ENCODE measurements at regions not wholly inside any gene's neighbourhood (a gene's known extent, or its start where the extent isn't known, plus 50 kb on each side); places are given as distances from the start of the nearest gene placed in this dataset.
A peak's percentile ranks its signal among the peaks of the same experiment; 100 is the strongest.

DNA sequence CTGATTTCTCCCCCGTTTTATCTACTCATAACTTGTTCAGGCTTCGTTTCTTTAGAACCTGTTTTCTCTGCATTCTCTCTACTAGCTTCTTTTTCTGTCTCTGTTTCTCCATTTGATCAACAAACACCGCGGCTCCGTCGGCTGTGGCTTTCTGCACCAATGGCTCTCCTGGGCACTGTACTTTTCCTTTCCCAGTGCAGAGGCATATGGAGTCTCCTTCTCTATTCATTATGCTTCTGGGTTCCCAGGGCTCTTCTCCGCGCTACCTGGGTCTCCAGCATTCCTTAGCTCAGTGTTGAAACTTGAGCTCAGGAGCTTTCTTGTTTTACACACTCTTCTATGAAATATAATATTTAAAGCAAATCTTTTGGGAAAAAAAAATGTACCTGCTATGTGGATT, 196.6 kb upstream of the SOX11 start:
- Histone ChIP-seq H2BK15ac (ENCODE audit: low read length) (no peak overlapping the region), H3K18ac (ENCODE audit: low read length) (no peak overlapping the region), H3K9me3 (replicated peaks in 1 of 2; ENCODE audit: control insufficient read depth in 2 of 2, insufficient read depth in 1 of 2, low read depth in 1 of 2, low read length in 2 of 2) (no peaks in the 10 kb centered on the region), H2AK5ac (ENCODE audit: low read depth, low read length) (no peak overlapping the region), H2AFZ (ENCODE audit: low read length) (peak overlapping the region; percentile 30), H3K4me2 (ENCODE audit: insufficient read depth, low read length, poor library complexity, severe bottlenecking) (no peak overlapping the region), H3K36me3 (replicated peaks in 1 of 2; ENCODE audit: control insufficient read depth in 2 of 2, insufficient read depth in 2 of 2, low read length in 2 of 2) (no peaks in the 10 kb centered on the region), H2BK120ac (ENCODE audit: low read depth, low read length) (no peak overlapping the region), H2BK5ac (ENCODE audit: low read length) (no peak overlapping the region), H3K27ac (replicated peaks; ENCODE audit: low read length) (no peak overlapping the region), H3K4me1 (ENCODE audit: control insufficient read depth in 2 of 2, insufficient read depth in 1 of 2, low read depth in 1 of 2, low read length in 2 of 2) (peaks cover 0 to 10% of the 10 kb centered on the region in 2 donors), H3K79me1 (ENCODE audit: low read depth, low read length) (no peaks in the 10 kb centered on the region), H4K91ac (ENCODE audit: low read depth, low read length, poor library complexity) (no peak overlapping the region), H3K23ac (ENCODE audit: low read depth, low read length, poor library complexity) (no peak overlapping the region), H3K27me3 (ENCODE audit: control insufficient read depth in 3 of 3, insufficient read depth in 3 of 3, low read depth in 1 of 3, low read length in 3 of 3) (no peaks in the 10 kb centered on the region), H3K9ac (ENCODE audit: low read depth, low read length, poor library complexity) (no peak overlapping the region), H3K4ac (ENCODE audit: low read length) (no peak overlapping the region), H2BK12ac (ENCODE audit: low read length) (no peak overlapping the region), H4K8ac (ENCODE audit: low read depth, low read length) (no peak overlapping the region), H3K14ac (ENCODE audit: low read length) (no peak overlapping the region), H3K4me3 (ENCODE audit: low read length in 2 of 2) (no peak overlapping the region)
- no peak for DNase-seq (ENCODE audit: low spot score)
- no CpG with 5 or more reads among the region's 8 CpGs for WGBS, 2 donors (ENCODE audit: extremely low coverage in 2 of 2, insufficient read length in 2 of 2, insufficient replicate concordance in 1 of 2)

DNA sequence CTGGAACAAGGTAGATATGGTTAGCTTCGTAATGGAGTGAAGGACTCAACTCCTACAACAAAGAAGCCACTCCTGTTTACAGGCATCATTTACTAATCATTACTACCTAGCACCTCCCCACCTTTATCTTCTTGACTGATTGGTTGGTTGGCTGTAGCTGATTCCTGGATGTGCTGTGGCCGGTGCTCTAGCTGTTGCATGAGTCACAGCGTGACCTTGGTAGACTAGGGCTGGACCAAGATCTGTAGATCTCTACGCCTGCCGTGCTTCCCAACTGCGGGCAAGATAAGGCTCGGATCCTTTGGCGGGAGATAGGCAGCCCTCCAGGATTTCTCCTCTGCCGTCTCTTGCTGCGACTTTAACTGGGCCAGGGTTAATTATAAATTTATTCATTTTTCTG, 194.3 kb upstream of the SOX11 start:
- no peak overlapping the region for H2BK120ac ChIP-seq (ENCODE audit: low read depth, low read length)

DNA sequence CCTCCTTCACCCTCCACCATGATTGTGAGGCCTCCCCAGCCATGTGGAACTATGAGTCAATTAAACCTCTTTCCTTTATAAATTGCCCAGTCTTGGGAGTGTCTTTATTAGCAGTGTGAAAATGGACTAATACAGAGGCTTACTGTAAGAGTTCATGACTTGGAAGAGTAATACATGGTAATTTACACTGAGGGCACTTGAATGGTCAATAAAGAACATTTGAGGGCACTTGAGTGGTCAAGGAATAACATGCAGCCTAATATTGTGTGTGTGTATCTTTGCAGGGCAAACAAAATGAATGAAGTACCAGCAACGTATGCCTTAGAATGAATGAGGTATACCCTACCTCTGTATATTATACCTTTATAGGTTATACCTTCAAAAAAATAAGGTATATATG, 190.4 kb upstream of the SOX11 start:
- no peak overlapping the region for H3K23ac ChIP-seq (ENCODE audit: low read depth, low read length, poor library complexity)
- no peak overlapping the region for H3K9ac ChIP-seq (ENCODE audit: low read depth, low read length, poor library complexity)
- no peaks in the 10 kb centered on the region for H3K9me3 ChIP-seq (replicated peaks in 1 of 2; ENCODE audit: control insufficient read depth in 2 of 2, insufficient read depth in 1 of 2, low read depth in 1 of 2, low read length in 2 of 2)
- H3K27ac ChIP-seq (replicated peaks; ENCODE audit: low read length): no peak overlapping the region
- H3K27me3 ChIP-seq (ENCODE audit: control insufficient read depth in 3 of 3, insufficient read depth in 3 of 3, low read depth in 1 of 3, low read length in 3 of 3): no peaks in the 10 kb centered on the region
- no peak overlapping the region for H3K4me3 ChIP-seq (ENCODE audit: low read length in 2 of 2)
- no peak for DNase-seq (ENCODE audit: low spot score)
- WGBS, 2 donors (ENCODE audit: extremely low coverage in 2 of 2, insufficient read length in 2 of 2, insufficient replicate concordance in 1 of 2): no CpG with 5 or more reads among the region's 1 CpG
- H2BK5ac ChIP-seq (ENCODE audit: low read length): no peak overlapping the region
- no peak overlapping the region for H2BK120ac ChIP-seq (ENCODE audit: low read depth, low read length)
- H4K91ac ChIP-seq (ENCODE audit: low read depth, low read length, poor library complexity): no peak overlapping the region
- H2BK15ac ChIP-seq (ENCODE audit: low read length): no peak overlapping the region
- H2AK5ac ChIP-seq (ENCODE audit: low read depth, low read length): no peak overlapping the region
- no peaks in the 10 kb centered on the region for H3K36me3 ChIP-seq (replicated peaks in 1 of 2; ENCODE audit: control insufficient read depth in 2 of 2, insufficient read depth in 2 of 2, low read length in 2 of 2)
- H3K79me1 ChIP-seq (ENCODE audit: low read depth, low read length): no peaks in the 10 kb centered on the region
- no peak overlapping the region for H3K18ac ChIP-seq (ENCODE audit: low read length)
- no peak overlapping the region for H3K4ac ChIP-seq (ENCODE audit: low read length)
- H3K4me1 ChIP-seq (ENCODE audit: control insufficient read depth in 2 of 2, insufficient read depth in 1 of 2, low read depth in 1 of 2, low read length in 2 of 2): peaks cover 1 to 2% of the 10 kb centered on the region in 2 donors
- no peak overlapping the region for H3K4me2 ChIP-seq (ENCODE audit: insufficient read depth, low read length, poor library complexity, severe bottlenecking)
- H2AFZ ChIP-seq (ENCODE audit: low read length): no peak overlapping the region
- H3K14ac ChIP-seq (ENCODE audit: low read length): no peak overlapping the region
- H4K8ac ChIP-seq (ENCODE audit: low read depth, low read length): no peak overlapping the region
- no peak overlapping the region for H2BK12ac ChIP-seq (ENCODE audit: low read length)

More for the DNA sequence above, 194.3 kb upstream of the SOX11 start:
- Histone ChIP-seq H3K27me3 (ENCODE audit: control insufficient read depth in 3 of 3, insufficient read depth in 3 of 3, low read depth in 1 of 3, low read length in 3 of 3) (no peaks in the 10 kb centered on the region), H2BK12ac (ENCODE audit: low read length) (no peak overlapping the region), H3K4ac (ENCODE audit: low read length) (no peak overlapping the region), H3K27ac (replicated peaks; ENCODE audit: low read length) (no peak overlapping the region), H3K23ac (ENCODE audit: low read depth, low read length, poor library complexity) (no peak overlapping the region), H3K18ac (ENCODE audit: low read length) (peak overlapping the region; percentile 35), H3K36me3 (replicated peaks in 1 of 2; ENCODE audit: control insufficient read depth in 2 of 2, insufficient read depth in 2 of 2, low read length in 2 of 2) (no peaks in the 10 kb centered on the region), H3K4me2 (ENCODE audit: insufficient read depth, low read length, poor library complexity, severe bottlenecking) (no peak overlapping the region), H2AFZ (ENCODE audit: low read length) (no peak overlapping the region), H2AK5ac (ENCODE audit: low read depth, low read length) (no peak overlapping the region), H2BK5ac (ENCODE audit: low read length) (no peak overlapping the region), H2BK15ac (ENCODE audit: low read length) (no peak overlapping the region), H3K9me3 (replicated peaks in 1 of 2; ENCODE audit: control insufficient read depth in 2 of 2, insufficient read depth in 1 of 2, low read depth in 1 of 2, low read length in 2 of 2) (no peaks in the 10 kb centered on the region), H3K79me1 (ENCODE audit: low read depth, low read length) (no peaks in the 10 kb centered on the region), H3K9ac (ENCODE audit: low read depth, low read length, poor library complexity) (no peak overlapping the region), H4K8ac (ENCODE audit: low read depth, low read length) (no peak overlapping the region), H3K14ac (ENCODE audit: low read length) (no peak overlapping the region), H4K91ac (ENCODE audit: low read depth, low read length, poor library complexity) (no peak overlapping the region), H3K4me1 (ENCODE audit: control insufficient read depth in 2 of 2, insufficient read depth in 1 of 2, low read depth in 1 of 2, low read length in 2 of 2) (peaks cover 0 to 5% of the 10 kb centered on the region in 2 donors), H3K4me3 (ENCODE audit: low read length in 2 of 2) (no peak overlapping the region)
- no peak for DNase-seq (ENCODE audit: low spot score)
- WGBS, 2 donors (ENCODE audit: extremely low coverage in 2 of 2, insufficient read length in 2 of 2, insufficient replicate concordance in 1 of 2): no CpG with 5 or more reads among the region's 10 CpGs

DNA sequence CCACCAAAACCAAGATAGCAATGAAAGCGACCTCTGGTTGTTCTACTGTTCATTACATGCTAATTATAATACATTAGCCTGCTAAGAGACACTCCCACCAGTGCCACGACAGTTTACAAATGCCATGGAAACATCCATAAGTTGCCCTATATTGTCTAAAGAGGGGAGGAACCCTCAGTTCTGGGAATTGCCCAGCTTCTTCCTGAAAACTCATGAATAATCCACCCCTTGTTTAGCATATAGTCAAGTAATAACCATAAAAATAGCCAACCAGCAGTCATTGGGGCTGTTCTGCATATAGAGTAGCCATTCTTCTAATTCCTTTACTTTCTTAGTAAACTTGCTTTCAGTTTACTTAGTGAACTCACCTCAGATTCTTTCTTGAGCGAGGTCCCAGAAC, 189.8 kb upstream of the SOX11 start:
- Histone ChIP-seq H3K9me3 (replicated peaks in 1 of 2; ENCODE audit: control insufficient read depth in 2 of 2, insufficient read depth in 1 of 2, low read depth in 1 of 2, low read length in 2 of 2) (no peaks in the 10 kb centered on the region), H3K14ac (ENCODE audit: low read length) (no peak overlapping the region), H4K8ac (ENCODE audit: low read depth, low read length) (no peak overlapping the region), H3K18ac (ENCODE audit: low read length) (no peak overlapping the region), H3K4me2 (ENCODE audit: insufficient read depth, low read length, poor library complexity, severe bottlenecking) (no peak overlapping the region), H2AFZ (ENCODE audit: low read length) (no peak overlapping the region), H3K23ac (ENCODE audit: low read depth, low read length, poor library complexity) (no peak overlapping the region), H2BK15ac (ENCODE audit: low read length) (no peak overlapping the region), H2AK5ac (ENCODE audit: low read depth, low read length) (no peak overlapping the region), H2BK5ac (ENCODE audit: low read length) (no peak overlapping the region), H3K27ac (replicated peaks; ENCODE audit: low read length) (no peak overlapping the region), H3K4me1 (ENCODE audit: control insufficient read depth in 2 of 2, insufficient read depth in 1 of 2, low read depth in 1 of 2, low read length in 2 of 2) (peaks cover 2 to 7% of the 10 kb centered on the region in 2 donors), H3K36me3 (replicated peaks in 1 of 2; ENCODE audit: control insufficient read depth in 2 of 2, insufficient read depth in 2 of 2, low read length in 2 of 2) (no peaks in the 10 kb centered on the region), H3K4me3 (ENCODE audit: low read length in 2 of 2) (no peak overlapping the region), H3K27me3 (ENCODE audit: control insufficient read depth in 3 of 3, insufficient read depth in 3 of 3, low read depth in 1 of 3, low read length in 3 of 3) (no peaks in the 10 kb centered on the region), H3K79me1 (ENCODE audit: low read depth, low read length) (no peaks in the 10 kb centered on the region), H2BK12ac (ENCODE audit: low read length) (no peak overlapping the region), H3K4ac (ENCODE audit: low read length) (no peak overlapping the region), H4K91ac (ENCODE audit: low read depth, low read length, poor library complexity) (no peak overlapping the region), H3K9ac (ENCODE audit: low read depth, low read length, poor library complexity) (no peak overlapping the region), H2BK120ac (ENCODE audit: low read depth, low read length) (no peak overlapping the region)
- DNase-seq (ENCODE audit: low spot score): no peak
- no CpG with 5 or more reads among the region's 3 CpGs for WGBS, 2 donors (ENCODE audit: extremely low coverage in 2 of 2, insufficient read length in 2 of 2, insufficient replicate concordance in 1 of 2)
